NCI-H1092 treated with DMSO at 0.1 percent for 48 hours (cell line): ENCODE measurements at regions not wholly inside any gene's neighbourhood (a gene's known extent, or its start where the extent isn't known, plus 50 kb on each side); places are given as distances from the start of the nearest gene placed in this dataset.
"Not testable (repeated sequence)": the region's sequence is repeated elsewhere in the genome, so short reads cannot be mapped to it uniquely, and the experiment has no call there.

Experiments used
- DNase-seq: peaks from one replicate; lab custom pipeline; 2025; lab: John Stamatoyannopoulos, UW

GRCh38 chr6:92147246-92147645 lies 1272.1 kb downstream of the EPHA7 start:
- DNase-seq: no peak

GRCh38 chr6:92139601-92140000 lies 1279.8 kb downstream of the EPHA7 start:
- DNase-seq: no peak

- DNase-seq: no peak
Observed at GRCh38 chr6:92132957-92133356, 1286.4 kb downstream of the EPHA7 start.

- no peak for DNase-seq
Observed at GRCh38 chr6:92132457-92132856, 1286.9 kb downstream of the EPHA7 start.

- no peak for DNase-seq
Observed at GRCh38 chr6:92130944-92131343, 1288.4 kb downstream of the EPHA7 start.

- no peak for DNase-seq
Observed at GRCh38 chr6:92126983-92127382, 1292.4 kb downstream of the EPHA7 start.

GRCh38 chr6:92126088-92126487 lies 1293.3 kb downstream of the EPHA7 start:
- no peak for DNase-seq

GRCh38 chr6:92125681-92126080 lies 1293.7 kb downstream of the EPHA7 start:
- no peak for DNase-seq

GRCh38 chr6:92124200-92124651 lies 1295.1 kb downstream of the EPHA7 start:
- DNase-seq: no peak

- DNase-seq: peak; percentile 32
Observed at GRCh38 chr6:92122746-92123145, 1296.6 kb downstream of the EPHA7 start.

- DNase-seq: no peak
Observed at GRCh38 chr6:92121228-92121627, 1298.1 kb downstream of the EPHA7 start.

- no peak for DNase-seq
Observed at GRCh38 chr6:92117800-92118199, 1301.6 kb downstream of the EPHA7 start.

GRCh38 chr6:92114797-92115196 lies 1304.6 kb downstream of the EPHA7 start:
- DNase-seq: no peak

- peak; percentile 12 for DNase-seq
Observed at GRCh38 chr6:92114091-92114675, 1305.2 kb downstream of the EPHA7 start.

- DNase-seq: no peak
Observed at GRCh38 chr6:92111386-92111785, 1308.0 kb downstream of the EPHA7 start.

GRCh38 chr6:92110403-92110802 lies 1309.0 kb downstream of the EPHA7 start:
- peak; percentile 73 for DNase-seq

- no peak for DNase-seq
Observed at GRCh38 chr6:92109956-92110355, 1309.4 kb downstream of the EPHA7 start.

- no peak for DNase-seq
Observed at GRCh38 chr6:92109256-92109655, 1310.1 kb downstream of the EPHA7 start.

GRCh38 chr6:92086750-92087149 lies 1332.6 kb downstream of the EPHA7 start:
- no peak for DNase-seq

GRCh38 chr6:92083914-92084313 lies 1335.4 kb downstream of the EPHA7 start:
- DNase-seq: not testable (repeated sequence)

GRCh38 chr6:92072387-92072786 lies 1347.0 kb downstream of the EPHA7 start:
- DNase-seq: no peak

- no peak for DNase-seq
Observed at GRCh38 chr6:92069781-92070180, 1349.6 kb downstream of the EPHA7 start.

GRCh38 chr6:92052513-92052912 lies 1366.8 kb downstream of the EPHA7 start:
- no peak for DNase-seq

- no peak for DNase-seq
Observed at GRCh38 chr6:92050216-92050615, 1369.1 kb downstream of the EPHA7 start.
